Thymus (tissue), 11 donors: ENCODE measurements at regions not wholly inside any gene's neighbourhood (a gene's known extent, or its start where the extent isn't known, plus 50 kb on each side); places are given as distances from the start of the nearest gene placed in this dataset.

ENCODE experiments used
- DNase-seq, 9 donors: peaks; one replicate each; pipeline ENCODE4 v3.0.0-alpha.2; 2013; ENCODE audit warnings: low spot score in 9 of 9, low read depth in 6 of 9, missing footprints in 1 of 9
- H3K27ac ChIP-seq, 2 donors: one replicate each; pipeline ENCODE4 v1.5.1; 2013; ENCODE audit warnings: control low read depth in 1 of 2, low read depth in 1 of 2, low read length in 1 of 2, mild to moderate bottlenecking in 1 of 2, moderate library complexity in 1 of 2
- H3K27me3 ChIP-seq, 2 donors: one replicate each; pipeline ENCODE4 v1.5.1; 2013; ENCODE audit warnings: low read length in 1 of 2; ENCODE audit not compliant: control insufficient read depth in 2 of 2, insufficient read depth in 1 of 2
- H3K36me3 ChIP-seq, 2 donors: one replicate each; pipeline ENCODE4 v1.5.1; 2013; ENCODE audit warnings: low read length in 1 of 2, mild to moderate bottlenecking in 1 of 2, moderate library complexity in 1 of 2; ENCODE audit not compliant: control insufficient read depth in 2 of 2, insufficient read depth in 2 of 2
- H3K4me1 ChIP-seq, 2 donors: one replicate each; pipeline ENCODE4 v1.5.1; 2013; ENCODE audit warnings: low read length in 2 of 2; ENCODE audit not compliant: control insufficient read depth in 2 of 2, insufficient read depth in 2 of 2
- H3K4me3 ChIP-seq, 2 donors: one replicate each; pipeline ENCODE4 v1.5.1; 2013; ENCODE audit warnings: low read length in 2 of 2, control low read depth in 1 of 2, mild to moderate bottlenecking in 1 of 2
- H3K9me3 ChIP-seq, 2 donors: one replicate each; pipeline ENCODE4 v1.5.1; 2013; ENCODE audit warnings: low read length in 1 of 2, mild to moderate bottlenecking in 1 of 2; ENCODE audit not compliant: control insufficient read depth in 2 of 2, insufficient read depth in 1 of 2
- WGBS: extraction: QIAGEN DNeasy Blood & Tissue Kit; methylation state at CpG from one replicate; pipeline ENCODE4 v1.1.7; 2013; 5-methylcytosine and 5-hydroxymethylcytosine counted together
- donor health status: healthy.

- H3K4me3 ChIP-seq: no peak overlapping the region
- 91% methylated on average over 6 of the region's 6 CpGs for WGBS
- DNase-seq: no peak
- no peaks in the 10 kb centered on the region for H3K27me3 ChIP-seq
- H3K9me3 ChIP-seq: no peaks in the 10 kb centered on the region
- no peaks in the 10 kb centered on the region for H3K36me3 ChIP-seq
- H3K27ac ChIP-seq: no peak overlapping the region
- H3K4me1 ChIP-seq: no peaks in the 10 kb centered on the region
Measured at GRCh38 chr17:55829995-55830612, 79.3 kb downstream of the PCTP start.

DNA sequence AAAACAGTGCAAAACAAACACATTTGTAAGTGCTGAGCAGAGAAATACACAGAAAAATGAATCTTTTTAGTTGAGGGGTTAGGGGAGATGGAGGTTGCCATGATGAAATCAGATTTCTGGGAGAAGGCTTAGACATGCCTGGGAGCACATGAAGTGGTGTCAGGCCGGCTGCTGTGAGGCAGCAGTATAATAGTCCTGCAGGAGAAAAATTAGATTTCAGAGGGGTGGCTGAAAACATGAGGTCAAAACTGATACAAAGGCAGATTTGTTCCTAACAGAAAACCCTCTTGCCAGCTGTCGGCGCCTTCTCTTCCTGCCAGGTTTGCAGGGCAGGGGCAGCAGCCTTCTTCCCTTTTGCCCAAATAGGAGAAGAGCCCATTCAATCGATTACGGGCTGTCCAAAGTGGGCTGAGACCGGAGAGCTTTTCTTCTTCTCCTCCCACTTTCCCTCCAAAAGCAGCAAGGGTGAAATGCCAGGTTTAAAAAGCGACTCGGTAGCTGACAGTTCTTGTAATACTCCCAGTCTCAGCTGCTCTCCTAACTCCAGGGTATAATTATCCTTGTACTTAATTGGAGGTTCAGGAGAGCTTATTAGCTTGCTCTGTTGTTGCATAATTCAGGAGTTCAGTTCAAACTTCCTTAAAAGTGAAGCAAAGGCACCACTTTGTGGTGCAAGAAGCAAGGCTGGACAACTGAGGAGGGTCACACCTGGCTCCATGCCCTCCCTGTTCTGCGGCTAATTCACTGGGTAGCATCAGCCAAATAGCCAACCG, 80.0 kb downstream of the PCTP start:
- 93% methylated on average over 10 of the region's 10 CpGs for WGBS
- no peak overlapping the region for H3K27ac ChIP-seq
- H3K27me3 ChIP-seq: no peaks in the 10 kb centered on the region
- no peak for DNase-seq
- no peaks in the 10 kb centered on the region for H3K36me3 ChIP-seq
- no peaks in the 10 kb centered on the region for H3K9me3 ChIP-seq
- no peak overlapping the region for H3K4me3 ChIP-seq
- H3K4me1 ChIP-seq: no peaks in the 10 kb centered on the region

GRCh38 chr17:55833306-55833705, 82.5 kb downstream of the PCTP start:
- H3K27me3 ChIP-seq: no peaks in the 10 kb centered on the region
- H3K9me3 ChIP-seq: no peaks in the 10 kb centered on the region
- WGBS: 99% methylated on average over 1 of the region's 1 CpG
- no peaks in the 10 kb centered on the region for H3K4me1 ChIP-seq
- no peak overlapping the region for H3K4me3 ChIP-seq
- no peak for DNase-seq
- H3K36me3 ChIP-seq: no peaks in the 10 kb centered on the region
- H3K27ac ChIP-seq: no peak overlapping the region

DNA sequence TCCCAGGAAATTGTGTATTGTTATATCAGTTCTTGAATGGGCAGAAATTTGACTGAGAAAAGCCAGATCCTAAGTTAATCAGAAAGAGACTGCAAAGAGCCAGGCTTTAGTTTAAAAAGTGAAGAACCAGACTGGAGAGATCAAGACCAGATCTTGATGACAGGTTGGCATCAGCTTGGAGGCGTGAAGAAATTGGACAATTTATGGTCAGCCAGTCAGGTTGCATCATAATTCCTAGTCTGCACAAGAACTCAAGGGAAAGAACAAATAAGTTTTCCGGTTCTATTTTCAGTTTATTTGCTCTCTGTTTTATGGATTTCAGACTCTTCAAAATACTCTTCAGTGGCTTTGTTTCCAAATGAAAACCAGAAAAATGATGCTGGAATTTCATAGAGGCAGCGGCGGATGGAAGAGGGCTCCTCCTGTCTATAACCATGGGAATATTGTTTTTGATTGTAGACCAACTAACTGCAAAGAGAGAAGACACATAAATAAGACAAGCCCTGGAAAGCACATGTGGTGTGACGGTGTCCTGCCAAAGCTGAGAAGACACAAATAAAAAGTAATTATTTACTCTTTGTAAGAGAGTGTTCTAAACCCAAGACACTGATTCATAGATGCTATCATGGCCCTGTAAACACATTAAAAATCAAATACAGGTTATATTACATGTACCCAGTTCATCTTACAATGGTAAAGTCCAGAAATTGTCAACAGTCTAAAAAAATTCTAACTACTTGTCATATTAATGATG, 91.7 kb downstream of the PCTP start:
- Histone ChIP-seq H3K4me1 (peaks cover 0 to 7% of the 10 kb centered on the region in 2 donors), H3K9me3 (no peaks in the 10 kb centered on the region), H3K4me3 (no peak overlapping the region), H3K36me3 (no peaks in the 10 kb centered on the region), H3K27ac (no peak overlapping the region), H3K27me3 (peaks cover 0 to 5% of the 10 kb centered on the region in 2 donors)
- 98% methylated on average over 5 of the region's 5 CpGs for WGBS
- DNase-seq: no peak

- H3K36me3 ChIP-seq: no peaks in the 10 kb centered on the region
- peaks cover 0 to 5% of the 10 kb centered on the region in 2 donors for H3K27me3 ChIP-seq
- WGBS: 95% methylated on average over 3 of the region's 3 CpGs
- no peak overlapping the region for H3K27ac ChIP-seq
- H3K9me3 ChIP-seq: no peaks in the 10 kb centered on the region
- no peak overlapping the region for H3K4me3 ChIP-seq
- no peak for DNase-seq
- H3K4me1 ChIP-seq: peaks cover 0 to 7% of the 10 kb centered on the region in 2 donors
Measured at GRCh38 chr17:55843785-55844184, 92.9 kb downstream of the PCTP start.

DNA sequence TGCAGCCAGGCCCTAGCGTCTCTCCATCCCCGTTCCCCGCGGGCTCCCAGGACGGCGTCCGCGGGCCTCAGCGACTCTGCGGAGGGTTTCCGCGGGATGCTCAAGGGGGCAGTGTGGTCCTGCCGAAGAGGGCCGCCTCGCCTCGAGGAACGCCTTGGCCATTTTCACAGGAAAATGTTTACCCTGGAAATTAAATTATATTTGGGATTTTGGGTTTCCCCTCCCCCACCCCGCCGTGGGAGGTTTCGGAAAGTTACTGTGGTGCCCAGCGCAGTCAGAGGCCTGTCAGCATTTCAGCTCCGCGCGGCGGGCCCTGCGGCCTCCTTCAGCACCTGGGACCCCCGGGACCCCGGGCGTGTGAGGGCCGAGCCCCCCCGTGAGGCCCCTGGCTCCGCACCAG, 94.5 kb downstream of the PCTP start:
- Histone ChIP-seq H3K27ac (no peak overlapping the region), H3K4me1 (peaks cover 0 to 7% of the 10 kb centered on the region in 2 donors), H3K4me3 (no peak overlapping the region), H3K27me3 (peaks cover 0 to 5% of the 10 kb centered on the region in 2 donors), H3K9me3 (no peaks in the 10 kb centered on the region), H3K36me3 (no peaks in the 10 kb centered on the region)
- DNase-seq: peak in 5 of 9 donors; percentile 4 to 35 (median 12)
- WGBS: 13% methylated on average over 32 of the region's 32 CpGs

DNA sequence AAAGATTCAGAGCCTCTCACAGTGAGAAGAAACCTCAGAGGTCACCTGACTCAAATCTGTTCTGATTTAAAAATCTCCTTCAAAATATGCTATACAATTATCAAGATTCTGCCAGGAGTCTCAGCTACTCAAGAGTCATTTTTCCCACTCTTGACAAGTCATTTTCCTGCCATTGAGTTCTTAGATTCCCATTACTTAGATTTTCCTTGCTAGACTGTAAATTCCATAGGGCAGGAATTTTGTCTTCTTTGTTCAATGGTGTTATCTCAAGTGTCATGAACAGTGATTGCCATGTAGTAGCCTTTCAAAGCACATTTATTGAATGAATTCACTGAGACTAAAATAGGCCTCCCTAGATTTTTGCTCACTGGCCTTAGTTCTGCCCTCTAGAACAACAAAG, 95.9 kb downstream of the PCTP start:
- Histone ChIP-seq H3K36me3 (no peaks in the 10 kb centered on the region), H3K4me3 (no peak overlapping the region), H3K27me3 (peaks cover 0 to 5% of the 10 kb centered on the region in 2 donors), H3K27ac (no peak overlapping the region), H3K9me3 (no peaks in the 10 kb centered on the region), H3K4me1 (peaks cover 0 to 7% of the 10 kb centered on the region in 2 donors)
- no peak for DNase-seq

DNA sequence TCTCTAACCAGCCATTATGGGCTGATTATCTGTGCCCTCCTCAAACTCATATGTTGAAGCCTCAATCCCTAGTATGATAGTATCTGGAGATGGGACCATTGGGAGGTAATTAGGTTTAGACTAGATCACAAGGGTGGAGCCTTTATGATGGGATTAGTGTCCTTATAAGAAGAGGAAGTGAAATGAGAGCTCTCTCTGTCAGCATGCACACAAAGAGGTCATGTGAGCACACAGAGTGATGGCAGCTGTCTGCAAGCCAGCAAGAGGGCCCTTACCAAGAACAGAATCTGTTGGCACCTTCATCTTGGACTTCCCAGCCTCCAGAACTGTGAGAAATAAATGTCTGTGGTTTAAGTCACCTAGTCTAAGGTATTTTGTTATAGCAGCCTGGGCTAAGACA, 101.9 kb downstream of the PCTP start:
- H3K27ac ChIP-seq: no peak overlapping the region
- H3K4me3 ChIP-seq: no peak overlapping the region
- no peaks in the 10 kb centered on the region for H3K36me3 ChIP-seq
- DNase-seq: no peak
- no peaks in the 10 kb centered on the region for H3K4me1 ChIP-seq
- no peaks in the 10 kb centered on the region for H3K27me3 ChIP-seq
- H3K9me3 ChIP-seq: no peaks in the 10 kb centered on the region

DNA sequence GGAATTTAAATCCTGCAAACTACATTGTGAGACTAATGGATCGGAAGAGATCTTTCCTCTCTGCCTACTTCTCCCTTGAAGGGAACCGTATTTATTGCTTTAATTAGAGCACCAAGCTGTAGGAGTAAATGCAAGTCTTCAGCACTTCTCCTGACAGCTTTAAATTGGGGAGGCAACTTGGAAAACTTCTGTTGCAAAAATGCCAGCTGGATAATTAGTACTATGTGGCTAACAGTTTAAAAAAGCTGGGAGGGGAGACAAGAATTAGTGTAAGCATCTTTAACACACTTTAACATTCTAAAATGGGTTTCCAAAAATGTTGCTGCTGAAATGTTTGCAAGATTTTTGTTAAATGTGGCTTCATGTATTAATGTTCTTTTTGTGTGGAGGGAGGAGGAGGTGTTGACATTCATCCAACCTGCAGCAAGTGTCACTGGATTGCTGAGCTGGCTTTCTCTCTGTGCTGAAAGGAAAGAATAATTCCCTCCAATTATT, 108.5 kb downstream of the PCTP start:
- no peaks in the 10 kb centered on the region for H3K4me1 ChIP-seq
- H3K9me3 ChIP-seq: no peaks in the 10 kb centered on the region
- no peaks in the 10 kb centered on the region for H3K36me3 ChIP-seq
- DNase-seq: no peak
- no peak overlapping the region for H3K4me3 ChIP-seq
- H3K27ac ChIP-seq: no peak overlapping the region
- WGBS: 96% methylated on average over 2 of the region's 2 CpGs
- H3K27me3 ChIP-seq: no peaks in the 10 kb centered on the region
